ENCODE measurements at regions not wholly inside any gene's neighbourhood (a gene's known extent, or its start where the extent isn't known, plus 50 kb on each side); places are given as distances from the start of the nearest gene placed in this dataset.

- TF ChIP-seq, protein P1, sequence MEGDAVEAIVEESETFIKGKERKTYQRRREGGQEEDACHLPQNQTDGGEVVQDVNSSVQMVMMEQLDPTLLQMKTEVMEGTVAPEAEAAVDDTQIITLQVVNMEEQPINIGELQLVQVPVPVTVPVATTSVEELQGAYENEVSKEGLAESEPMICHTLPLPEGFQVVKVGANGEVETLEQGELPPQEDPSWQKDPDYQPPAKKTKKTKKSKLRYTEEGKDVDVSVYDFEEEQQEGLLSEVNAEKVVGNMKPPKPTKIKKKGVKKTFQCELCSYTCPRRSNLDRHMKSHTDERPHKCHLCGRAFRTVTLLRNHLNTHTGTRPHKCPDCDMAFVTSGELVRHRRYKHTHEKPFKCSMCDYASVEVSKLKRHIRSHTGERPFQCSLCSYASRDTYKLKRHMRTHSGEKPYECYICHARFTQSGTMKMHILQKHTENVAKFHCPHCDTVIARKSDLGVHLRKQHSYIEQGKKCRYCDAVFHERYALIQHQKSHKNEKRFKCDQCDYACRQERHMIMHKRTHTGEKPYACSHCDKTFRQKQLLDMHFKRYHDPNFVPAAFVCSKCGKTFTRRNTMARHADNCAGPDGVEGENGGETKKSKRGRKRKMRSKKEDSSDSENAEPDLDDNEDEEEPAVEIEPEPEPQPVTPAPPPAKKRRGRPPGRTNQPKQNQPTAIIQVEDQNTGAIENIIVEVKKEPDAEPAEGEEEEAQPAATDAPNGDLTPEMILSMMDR (IDR thresholded peaks at IDR 0.05), result no peak
- no peak for TF ChIP-seq POLR2A (IDR thresholded peaks at IDR 0.05)
These were observed 1649.1 kb downstream of the LRRC4C start for GRCh38 chr11:39810358-39810757.

Data from upper lobe of left lung (tissue), 4 donors.